ENCODE measurements at regions not wholly inside any gene's neighbourhood (a gene's known extent, or its start where the extent isn't known, plus 50 kb on each side); places are given as distances from the start of the nearest gene placed in this dataset.

GRCh38 chr10:3857318-3857717 is 72.3 kb upstream of the KLF6 start:
- no peaks in the 10 kb centered on the region for H4K20me1 ChIP-seq (ENCODE audit: control insufficient read depth, insufficient read depth, low read depth, low read length)
- H3K9me2 ChIP-seq (replicated peaks; ENCODE audit: control insufficient read depth, low read length): no peaks in the 10 kb centered on the region
- H3K79me2 ChIP-seq (ENCODE audit: control insufficient read depth, low read length): no peaks in the 10 kb centered on the region
- no peaks in the 10 kb centered on the region for H3K27me3 ChIP-seq (ENCODE audit: control insufficient read depth, low read length)
- no peak overlapping the region for H3K4me3 ChIP-seq (ENCODE audit: low read length)
- H3K4me1 ChIP-seq (ENCODE audit: control insufficient read depth, low read length): peaks cover 5% of the 10 kb centered on the region; the same call in 1 of the 2 replicates
- H3K36me3 ChIP-seq (ENCODE audit: control insufficient read depth, low read length): no peaks in the 10 kb centered on the region
- H3F3A ChIP-seq (ENCODE audit: control insufficient read depth, insufficient read depth): no peaks in the 10 kb centered on the region
- no peaks in the 10 kb centered on the region for H3K9me3 ChIP-seq (ENCODE audit: control insufficient read depth, insufficient read depth, low read length)
- H3K27ac ChIP-seq (ENCODE audit: low read depth, low read length): no peak overlapping the region
- TF ChIP-seq EZH2phosphoT487 (IDR thresholded peaks at IDR 0.05; ENCODE audit: borderline replicate concordance, low read length): no peak
- TF ChIP-seq, protein P1, sequence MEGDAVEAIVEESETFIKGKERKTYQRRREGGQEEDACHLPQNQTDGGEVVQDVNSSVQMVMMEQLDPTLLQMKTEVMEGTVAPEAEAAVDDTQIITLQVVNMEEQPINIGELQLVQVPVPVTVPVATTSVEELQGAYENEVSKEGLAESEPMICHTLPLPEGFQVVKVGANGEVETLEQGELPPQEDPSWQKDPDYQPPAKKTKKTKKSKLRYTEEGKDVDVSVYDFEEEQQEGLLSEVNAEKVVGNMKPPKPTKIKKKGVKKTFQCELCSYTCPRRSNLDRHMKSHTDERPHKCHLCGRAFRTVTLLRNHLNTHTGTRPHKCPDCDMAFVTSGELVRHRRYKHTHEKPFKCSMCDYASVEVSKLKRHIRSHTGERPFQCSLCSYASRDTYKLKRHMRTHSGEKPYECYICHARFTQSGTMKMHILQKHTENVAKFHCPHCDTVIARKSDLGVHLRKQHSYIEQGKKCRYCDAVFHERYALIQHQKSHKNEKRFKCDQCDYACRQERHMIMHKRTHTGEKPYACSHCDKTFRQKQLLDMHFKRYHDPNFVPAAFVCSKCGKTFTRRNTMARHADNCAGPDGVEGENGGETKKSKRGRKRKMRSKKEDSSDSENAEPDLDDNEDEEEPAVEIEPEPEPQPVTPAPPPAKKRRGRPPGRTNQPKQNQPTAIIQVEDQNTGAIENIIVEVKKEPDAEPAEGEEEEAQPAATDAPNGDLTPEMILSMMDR (IDR thresholded peaks at IDR 0.05; ENCODE audit: low read depth, low read length, poor library complexity, severe bottlenecking): no peak
- H3K4me2 ChIP-seq (ENCODE audit: low read length): no peak overlapping the region

DNA sequence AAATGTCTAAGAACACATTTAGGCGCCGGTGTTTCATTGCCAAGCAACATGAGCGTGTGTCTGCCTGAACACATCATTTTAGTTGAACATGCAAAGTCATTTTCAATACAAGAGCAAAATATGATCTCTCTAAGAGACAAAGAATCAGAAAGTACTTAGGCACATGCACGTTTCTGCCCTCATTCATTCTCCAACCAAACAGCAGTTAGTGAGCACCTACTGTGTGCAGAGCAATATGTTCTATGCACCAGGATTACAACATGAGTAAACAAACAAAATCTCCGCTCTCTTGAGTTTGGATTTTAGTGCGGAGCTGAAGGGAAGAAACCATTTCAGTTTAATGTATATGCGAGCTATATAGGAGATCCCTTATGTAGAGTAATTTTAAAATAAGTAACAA is 71.6 kb upstream of the KLF6 start:
- H3K27ac ChIP-seq (ENCODE audit: low read depth, low read length): no peak overlapping the region

DNA sequence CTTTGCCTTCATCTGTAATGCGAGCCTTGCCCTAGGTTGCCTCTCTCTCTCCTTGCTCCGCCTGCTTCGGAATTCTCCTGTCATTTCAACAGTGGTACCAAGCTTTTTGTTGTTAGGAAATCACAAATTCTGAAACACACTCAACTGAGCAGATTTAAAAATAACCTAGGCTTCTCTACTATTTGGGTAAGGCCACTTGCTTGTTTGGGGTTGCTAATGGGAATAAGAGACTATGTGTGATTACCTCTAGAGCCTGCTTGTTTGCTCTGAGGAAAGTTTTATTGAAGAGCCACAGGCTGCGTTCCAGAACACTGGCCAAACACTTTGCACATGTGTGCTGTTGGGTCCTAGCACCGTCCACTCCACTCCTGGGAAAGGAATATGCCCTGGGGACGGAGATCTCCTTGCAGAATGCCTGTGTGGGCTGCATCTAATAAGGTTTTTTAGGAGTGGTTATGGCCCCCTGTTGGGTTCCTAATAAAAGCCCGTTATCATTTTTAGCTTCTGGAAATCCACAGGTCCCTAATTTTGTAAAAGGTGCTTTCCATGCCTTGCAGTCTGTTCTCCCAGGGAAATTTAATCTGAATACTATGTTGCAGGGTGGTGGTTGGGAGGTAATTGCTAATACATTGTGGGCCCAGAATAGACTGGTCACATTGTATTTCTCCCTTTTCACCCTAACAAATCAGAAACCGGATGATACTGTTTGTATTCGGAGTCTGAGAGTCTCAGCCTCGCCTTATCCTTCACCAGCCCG is 68.7 kb upstream of the KLF6 start:
- no peak for TF ChIP-seq EZH2phosphoT487 (IDR thresholded peaks at IDR 0.05; ENCODE audit: borderline replicate concordance, low read length)
- TF ChIP-seq, protein P1 (IDR thresholded peaks at IDR 0.05; ENCODE audit: low read depth, low read length, poor library complexity, severe bottlenecking): no peak
- no peak overlapping the region for H3K4me2 ChIP-seq (ENCODE audit: low read length)

More for the DNA sequence above, 71.6 kb upstream of the KLF6 start:
- no peaks in the 10 kb centered on the region for H3K36me3 ChIP-seq (ENCODE audit: control insufficient read depth, low read length)
- H4K20me1 ChIP-seq (ENCODE audit: control insufficient read depth, insufficient read depth, low read depth, low read length): no peaks in the 10 kb centered on the region
- H3K27me3 ChIP-seq (ENCODE audit: control insufficient read depth, low read length): no peaks in the 10 kb centered on the region
- no peak overlapping the region for H3K4me2 ChIP-seq (ENCODE audit: low read length)
- peaks cover 9% of the 10 kb centered on the region for H3K4me1 ChIP-seq (ENCODE audit: control insufficient read depth, low read length)
- no peaks in the 10 kb centered on the region for H3F3A ChIP-seq (ENCODE audit: control insufficient read depth, insufficient read depth)
- TF ChIP-seq, protein P1 (IDR thresholded peaks at IDR 0.05; ENCODE audit: low read depth, low read length, poor library complexity, severe bottlenecking): no peak
- TF ChIP-seq EZH2phosphoT487 (IDR thresholded peaks at IDR 0.05; ENCODE audit: borderline replicate concordance, low read length): no peak
- H3K4me3 ChIP-seq (ENCODE audit: low read length): no peak overlapping the region
- no peaks in the 10 kb centered on the region for H3K79me2 ChIP-seq (ENCODE audit: control insufficient read depth, low read length)
- no peaks in the 10 kb centered on the region for H3K9me3 ChIP-seq (ENCODE audit: control insufficient read depth, insufficient read depth, low read length)
- H3K9me2 ChIP-seq (replicated peaks; ENCODE audit: control insufficient read depth, low read length): no peaks in the 10 kb centered on the region

More for the DNA sequence above, 68.7 kb upstream of the KLF6 start:
- peaks cover 14% of the 10 kb centered on the region for H3K4me1 ChIP-seq (ENCODE audit: control insufficient read depth, low read length)
- no peaks in the 10 kb centered on the region for H3K9me2 ChIP-seq (replicated peaks; ENCODE audit: control insufficient read depth, low read length)
- no peaks in the 10 kb centered on the region for H3K36me3 ChIP-seq (ENCODE audit: control insufficient read depth, low read length)
- no peaks in the 10 kb centered on the region for H3F3A ChIP-seq (ENCODE audit: control insufficient read depth, insufficient read depth)
- no peak overlapping the region for H3K27ac ChIP-seq (ENCODE audit: low read depth, low read length)
- no peak overlapping the region for H3K4me3 ChIP-seq (ENCODE audit: low read length)
- no peaks in the 10 kb centered on the region for H4K20me1 ChIP-seq (ENCODE audit: control insufficient read depth, insufficient read depth, low read depth, low read length)
- H3K79me2 ChIP-seq (ENCODE audit: control insufficient read depth, low read length): no peaks in the 10 kb centered on the region
- H3K9me3 ChIP-seq (ENCODE audit: control insufficient read depth, insufficient read depth, low read length): no peaks in the 10 kb centered on the region
- no peaks in the 10 kb centered on the region for H3K27me3 ChIP-seq (ENCODE audit: control insufficient read depth, low read length)
